ENCODE measurements at regions not wholly inside any gene's neighbourhood (a gene's known extent, or its start where the extent isn't known, plus 50 kb on each side); places are given as distances from the start of the nearest gene placed in this dataset.

- CTCF ChIA-PET (ENCODE audit: low intra/inter-chr PET ratio), result no interaction called here
- FAIRE-seq (no peak), DNase-seq (ENCODE audit: extremely low read depth in 1 of 4, low spot score in 3 of 4) (no peak), ATAC-seq (no peak)
- Histone ChIP-seq H3K79me2 (ENCODE audit: control insufficient read depth, insufficient read depth, low read length) (no peaks in the 10 kb centered on the region), H4K20me1 (replicated peaks; ENCODE audit: control insufficient read depth, insufficient read depth, low read length) (no peaks in the 10 kb centered on the region), H3K9me1 (ENCODE audit: control insufficient read depth, insufficient read depth, low read length) (no peaks in the 10 kb centered on the region), H3K4me2 (ENCODE audit: insufficient read depth, low read length) (no peak overlapping the region), H3K4me1 (replicated peaks in 1 of 2; ENCODE audit: control insufficient read depth in 2 of 2, insufficient read depth in 2 of 2, low read length in 2 of 2) (no peaks in the 10 kb centered on the region), H3K9ac (ENCODE audit: insufficient read depth in 1 of 2, low read depth in 2 of 2, low read length in 2 of 2) (no peak overlapping the region), H3K27ac (ENCODE audit: extremely low read depth, low read depth, low read length) (no peak overlapping the region), H3K9me3 (replicated peaks; ENCODE audit: control insufficient read depth, insufficient read depth, low read depth, low read length) (no peaks in the 10 kb centered on the region), H3K4me3 (no peak overlapping the region), H2AFZ (ENCODE audit: low read depth, low read length) (no peak overlapping the region), H3K36me3 (ENCODE audit: control insufficient read depth, insufficient read depth, low read length) (no peaks in the 10 kb centered on the region), H3K27me3 (ENCODE audit: control insufficient read depth in 2 of 2, insufficient read depth in 2 of 2, low read length in 2 of 2) (no peaks in the 10 kb centered on the region)
- 17% methylated on average over 4 of the region's 4 CpGs for WGBS (ENCODE audit: insufficient coverage, low coverage, missing lambda C conversion rate)
- TF ChIP-seq MED1 (CRISPR knock-in tag; IDR thresholded peaks at IDR 0.05; ENCODE audit: borderline replicate concordance), result no peak
- no peak for TF ChIP-seq GTF3C2 (IDR thresholded peaks at IDR 0.05; ENCODE audit: borderline replicate concordance, extremely low read depth, insufficient read length)
- no peak for TF ChIP-seq ZNF75A (CRISPR knock-in tag; IDR thresholded peaks at IDR 0.05)
- TF ChIP-seq GTF2B (IDR thresholded peaks at IDR 0.05; ENCODE audit: extremely low read depth, insufficient read length), result no peak
- TF ChIP-seq SAFB2 (IDR thresholded peaks at IDR 0.05; ENCODE audit: borderline replicate concordance, low read depth, low read length, severe bottlenecking), result no peak
- no peak for TF ChIP-seq SIN3B (IDR thresholded peaks at IDR 0.05; ENCODE audit: low read depth)
- no peak for TF ChIP-seq KLF1 (tag; IDR thresholded peaks at IDR 0.05)
- no peak for TF ChIP-seq JUN (IDR thresholded peaks at IDR 0.05; ENCODE audit: borderline replicate concordance, low read depth, low read length)
- TF ChIP-seq JUN (CRISPR knock-in tag; IDR thresholded peaks at IDR 0.05; ENCODE audit: borderline replicate concordance), result no peak
- no peak for TF ChIP-seq HMGN3 (IDR thresholded peaks at IDR 0.05; ENCODE audit: borderline replicate concordance, extremely low read depth, insufficient read length, low read depth, low read length)
- TF ChIP-seq ZC3H11A (IDR thresholded peaks at IDR 0.05; ENCODE audit: low read depth, low read length), result no peak
- TF ChIP-seq, protein P1, sequence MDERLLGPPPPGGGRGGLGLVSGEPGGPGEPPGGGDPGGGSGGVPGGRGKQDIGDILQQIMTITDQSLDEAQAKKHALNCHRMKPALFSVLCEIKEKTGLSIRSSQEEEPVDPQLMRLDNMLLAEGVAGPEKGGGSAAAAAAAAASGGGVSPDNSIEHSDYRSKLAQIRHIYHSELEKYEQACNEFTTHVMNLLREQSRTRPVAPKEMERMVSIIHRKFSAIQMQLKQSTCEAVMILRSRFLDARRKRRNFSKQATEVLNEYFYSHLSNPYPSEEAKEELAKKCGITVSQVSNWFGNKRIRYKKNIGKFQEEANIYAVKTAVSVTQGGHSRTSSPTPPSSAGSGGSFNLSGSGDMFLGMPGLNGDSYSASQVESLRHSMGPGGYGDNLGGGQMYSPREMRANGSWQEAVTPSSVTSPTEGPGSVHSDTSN (CRISPR knock-in tag; IDR thresholded peaks at IDR 0.05; ENCODE audit: low read depth), result no peak
- TF ChIP-seq, protein P1 (tag; conservative IDR thresholded peaks at IDR 0.05; ENCODE audit: low read depth), result no peak
- no peak for TF ChIP-seq POU5F1 (IDR thresholded peaks at IDR 0.05; ENCODE audit: borderline replicate concordance, low read depth, low read length, partially characterized antibody)
- no peak for TF ChIP-seq FOXK2 (conservative IDR thresholded peaks at IDR 0.05 in 1 of 2, IDR thresholded peaks at IDR 0.05 in 1 of 2; ENCODE audit: low read depth in 2 of 2)
- TF ChIP-seq ILF3 (IDR thresholded peaks at IDR 0.05; ENCODE audit: borderline replicate concordance), result no peak
- POLR2A ChIA-PET, result no interaction called here
- in situ Hi-C loops (cut with MboI) (no loop called here), intact Hi-C loops (cut with micrococcal nuclease) (no loop called here)
- BruUV-seq (replicated peaks), result no TSS peak
Observed at GRCh38 chr13:27699952-27700351, 78.3 kb downstream of the POLR1D start.
